ENCODE measurements at regions not wholly inside any gene's neighbourhood (a gene's known extent, or its start where the extent isn't known, plus 50 kb on each side); places are given as distances from the start of the nearest gene placed in this dataset.
A peak's percentile ranks its signal among the peaks of the same experiment; 100 is the strongest.

GRCh38 chr11:111086058-111086457 is 159.5 kb upstream of the POU2AF2 start:
- H3K9ac ChIP-seq (ENCODE audit: insufficient read length): no peak overlapping the region
- TF ChIP-seq EZH2 (IDR thresholded peaks at IDR 0.05): no peak
- TF ChIP-seq FOXP2 (optimal IDR thresholded peaks at IDR 0.05; ENCODE audit: control extremely low read depth, extremely low read length, insufficient read depth): no peak
- no peak for TF ChIP-seq POLR2AphosphoS5 (IDR thresholded peaks at IDR 0.05; ENCODE audit: borderline replicate concordance, low read depth, low read length)
- no peaks in the 10 kb centered on the region for H3K36me3 ChIP-seq (ENCODE audit: insufficient read depth, low read length)
- no peak overlapping the region for H3K27ac ChIP-seq
- DNase-seq (ENCODE audit: low read depth, low spot score): no peak
- no peak overlapping the region for H3K4me3 ChIP-seq
- no peaks in the 10 kb centered on the region for H3K9me3 ChIP-seq (ENCODE audit: low read depth, low read length)

GRCh38 chr11:111082664-111083063 is 162.9 kb upstream of the POU2AF2 start:
- Histone ChIP-seq H3K9me3 (ENCODE audit: low read depth, low read length) (no peaks in the 10 kb centered on the region), H3K27ac (no peak overlapping the region), H3K36me3 (ENCODE audit: insufficient read depth, low read length) (no peaks in the 10 kb centered on the region), H3K9ac (ENCODE audit: insufficient read length) (no peak overlapping the region), H3K4me3 (no peak overlapping the region)
- TF ChIP-seq POLR2AphosphoS5 (IDR thresholded peaks at IDR 0.05; ENCODE audit: borderline replicate concordance, low read depth, low read length) (no peak), EZH2 (IDR thresholded peaks at IDR 0.05) (no peak), FOXP2 (optimal IDR thresholded peaks at IDR 0.05; ENCODE audit: control extremely low read depth, extremely low read length, insufficient read depth) (no peak)
- no peak for DNase-seq (ENCODE audit: low read depth, low spot score)

- DNase-seq (ENCODE audit: low read depth, low spot score): peak; percentile 37
- H3K4me3 ChIP-seq: no peak overlapping the region
- H3K36me3 ChIP-seq (ENCODE audit: insufficient read depth, low read length): no peaks in the 10 kb centered on the region
- no peak overlapping the region for H3K9ac ChIP-seq (ENCODE audit: insufficient read length)
- H3K9me3 ChIP-seq (ENCODE audit: low read depth, low read length): no peaks in the 10 kb centered on the region
- H3K27ac ChIP-seq: no peak overlapping the region
- no peak for TF ChIP-seq FOXP2 (optimal IDR thresholded peaks at IDR 0.05; ENCODE audit: control extremely low read depth, extremely low read length, insufficient read depth)
- no peak for TF ChIP-seq POLR2AphosphoS5 (IDR thresholded peaks at IDR 0.05; ENCODE audit: borderline replicate concordance, low read depth, low read length)
- no peak for TF ChIP-seq EZH2 (IDR thresholded peaks at IDR 0.05)
Observed at GRCh38 chr11:111081021-111081511, 164.5 kb upstream of the POU2AF2 start.

GRCh38 chr11:111077530-111078322 is 167.8 kb upstream of the POU2AF2 start:
- TF ChIP-seq POLR2AphosphoS5 (IDR thresholded peaks at IDR 0.05; ENCODE audit: borderline replicate concordance, low read depth, low read length) (no peak), EZH2 (IDR thresholded peaks at IDR 0.05) (no peak), FOXP2 (optimal IDR thresholded peaks at IDR 0.05; ENCODE audit: control extremely low read depth, extremely low read length, insufficient read depth) (no peak)
- Histone ChIP-seq H3K9ac (ENCODE audit: insufficient read length) (peak overlapping the region; percentile 33), H3K4me3 (peak overlapping the region; percentile 44), H3K9me3 (ENCODE audit: low read depth, low read length) (no peaks in the 10 kb centered on the region), H3K36me3 (ENCODE audit: insufficient read depth, low read length) (no peaks in the 10 kb centered on the region), H3K27ac (peak overlapping the region; percentile 39; the same call in 1 of the 2 replicates)
- no peak for DNase-seq (ENCODE audit: low read depth, low spot score)

GRCh38 chr11:111069066-111069465 is 176.5 kb upstream of the POU2AF2 start:
- H3K9me3 ChIP-seq (ENCODE audit: low read depth, low read length): peaks cover 10% of the 10 kb centered on the region; the same call in 1 of the 2 replicates
- no peak for DNase-seq (ENCODE audit: low read depth, low spot score)
- no peak overlapping the region for H3K4me3 ChIP-seq
- TF ChIP-seq POLR2AphosphoS5 (IDR thresholded peaks at IDR 0.05; ENCODE audit: borderline replicate concordance, low read depth, low read length) (no peak), FOXP2 (optimal IDR thresholded peaks at IDR 0.05; ENCODE audit: control extremely low read depth, extremely low read length, insufficient read depth) (no peak), EZH2 (IDR thresholded peaks at IDR 0.05) (no peak)
- no peak overlapping the region for H3K27ac ChIP-seq
- no peak overlapping the region for H3K9ac ChIP-seq (ENCODE audit: insufficient read length)
- H3K36me3 ChIP-seq (ENCODE audit: insufficient read depth, low read length): no peaks in the 10 kb centered on the region

- no peak for DNase-seq (ENCODE audit: low read depth, low spot score)
- H3K4me3 ChIP-seq: no peak overlapping the region
- peaks cover 10% of the 10 kb centered on the region; the same call in 1 of the 2 replicates for H3K9me3 ChIP-seq (ENCODE audit: low read depth, low read length)
- TF ChIP-seq FOXP2 (optimal IDR thresholded peaks at IDR 0.05; ENCODE audit: control extremely low read depth, extremely low read length, insufficient read depth): no peak
- TF ChIP-seq POLR2AphosphoS5 (IDR thresholded peaks at IDR 0.05; ENCODE audit: borderline replicate concordance, low read depth, low read length): no peak
- TF ChIP-seq EZH2 (IDR thresholded peaks at IDR 0.05): no peak
- H3K36me3 ChIP-seq (ENCODE audit: insufficient read depth, low read length): no peaks in the 10 kb centered on the region
- no peak overlapping the region for H3K27ac ChIP-seq
- no peak overlapping the region for H3K9ac ChIP-seq (ENCODE audit: insufficient read length)
Observed at GRCh38 chr11:111067994-111068393, 177.5 kb upstream of the POU2AF2 start.

GRCh38 chr11:111066846-111067245 is 178.7 kb upstream of the POU2AF2 start:
- H3K36me3 ChIP-seq (ENCODE audit: insufficient read depth, low read length): no peaks in the 10 kb centered on the region
- H3K9ac ChIP-seq (ENCODE audit: insufficient read length): no peak overlapping the region
- TF ChIP-seq EZH2 (IDR thresholded peaks at IDR 0.05) (no peak), FOXP2 (optimal IDR thresholded peaks at IDR 0.05; ENCODE audit: control extremely low read depth, extremely low read length, insufficient read depth) (no peak), POLR2AphosphoS5 (IDR thresholded peaks at IDR 0.05; ENCODE audit: borderline replicate concordance, low read depth, low read length) (no peak)
- peaks cover 10% of the 10 kb centered on the region; the same call in 1 of the 2 replicates for H3K9me3 ChIP-seq (ENCODE audit: low read depth, low read length)
- no peak for DNase-seq (ENCODE audit: low read depth, low spot score)
- no peak overlapping the region for H3K27ac ChIP-seq
- no peak overlapping the region for H3K4me3 ChIP-seq

GRCh38 chr11:111063726-111064517 is 181.6 kb upstream of the POU2AF2 start:
- TF ChIP-seq EZH2 (IDR thresholded peaks at IDR 0.05) (no peak), FOXP2 (optimal IDR thresholded peaks at IDR 0.05; ENCODE audit: control extremely low read depth, extremely low read length, insufficient read depth) (no peak), POLR2AphosphoS5 (IDR thresholded peaks at IDR 0.05; ENCODE audit: borderline replicate concordance, low read depth, low read length) (no peak)
- DNase-seq (ENCODE audit: low read depth, low spot score): no peak
- Histone ChIP-seq H3K9ac (ENCODE audit: insufficient read length) (no peak overlapping the region), H3K27ac (no peak overlapping the region), H3K4me3 (no peak overlapping the region), H3K9me3 (ENCODE audit: low read depth, low read length) (peaks cover 10% of the 10 kb centered on the region; the same call in 1 of the 2 replicates), H3K36me3 (ENCODE audit: insufficient read depth, low read length) (no peaks in the 10 kb centered on the region)

All from SK-N-MC (cell line).